ENCODE measurements at regions not wholly inside any gene's neighbourhood (a gene's known extent, or its start where the extent isn't known, plus 50 kb on each side); places are given as distances from the start of the nearest gene placed in this dataset.

- intact Hi-C loops (cut with micrococcal nuclease), result no loop called here
- no peak overlapping the region for H3K4me2 ChIP-seq (ENCODE audit: insufficient read depth, low read length)
- no peaks in the 10 kb centered on the region for H3K27me3 ChIP-seq (ENCODE audit: control insufficient read depth in 2 of 2, insufficient read depth in 2 of 2, low read length in 2 of 2)
- ChIA-PET POLR2A (no interaction called here), CTCF (no interaction called here)
- no peaks in the 10 kb centered on the region for H3K9me1 ChIP-seq (replicated peaks; ENCODE audit: control insufficient read depth, extremely low read depth, insufficient read depth, low read length)
- dilution Hi-C loops (cut with MboI; ENCODE audit: extremely low pct_ligation_motif_present, low sequenced_read_pairs), result no loop called here
- H3K9me3 ChIP-seq (replicated peaks; ENCODE audit: control insufficient read depth, insufficient read depth, low read length), result no peaks in the 10 kb centered on the region
- H3K4me1 ChIP-seq (ENCODE audit: control insufficient read depth, extremely low read depth, insufficient read depth, low read length), result no peaks in the 10 kb centered on the region
- no peak overlapping the region for H2AFZ ChIP-seq (ENCODE audit: low read depth, low read length)
- no peak overlapping the region for H3K9ac ChIP-seq (replicated peaks; ENCODE audit: extremely low read depth, insufficient read depth, low read length)
- H3K79me2 ChIP-seq (ENCODE audit: control insufficient read depth, insufficient read depth, low read length), result no peaks in the 10 kb centered on the region
- FAIRE-seq, result no peak
- H3K36me3 ChIP-seq (ENCODE audit: control insufficient read depth in 2 of 2, extremely low read depth in 1 of 2, insufficient read depth in 2 of 2, low read length in 2 of 2), result no peaks in the 10 kb centered on the region
- no peak overlapping the region for H3K27ac ChIP-seq (ENCODE audit: insufficient read depth, low read depth, low read length)
- no peak overlapping the region for H3K4me3 ChIP-seq (replicated peaks in 1 of 3; ENCODE audit: insufficient read depth in 1 of 3, low read depth in 1 of 3, low read length in 3 of 3)
- TF ChIP-seq POLR2AphosphoS5 (IDR thresholded peaks at IDR 0.05; ENCODE audit: insufficient read depth, low read depth, low read length) (no peak), EZH2 (IDR thresholded peaks at IDR 0.05; ENCODE audit: borderline replicate concordance, low read depth, low read length, severe bottlenecking) (no peak), GATA2 (IDR thresholded peaks at IDR 0.05; ENCODE audit: insufficient read depth, insufficient read length, low read depth, low read length) (no peak), JUN (IDR thresholded peaks at IDR 0.05; ENCODE audit: borderline replicate concordance, insufficient read depth, insufficient read length, low read depth) (no peak), CTCF (IDR thresholded peaks at IDR 0.05; ENCODE audit: extremely low read depth in 1 of 2, insufficient read depth in 1 of 2, low read depth in 1 of 2, low read length in 2 of 2) (no peak), MYC (IDR thresholded peaks at IDR 0.05; ENCODE audit: low read depth, low read length) (no peak), POLR2A (IDR thresholded peaks at IDR 0.05; ENCODE audit: low read depth, low read length) (no peak), MAX (IDR thresholded peaks at IDR 0.05; ENCODE audit: insufficient read depth, insufficient read length) (no peak), FOS (IDR thresholded peaks at IDR 0.05; ENCODE audit: borderline replicate concordance, insufficient read depth, low read length) (no peak)
- no peaks in the 10 kb centered on the region for H4K20me1 ChIP-seq (replicated peaks; ENCODE audit: control insufficient read depth, extremely low read depth, insufficient read depth, low read length)
- no TSS peak for BruUV-seq (replicated peaks)
- no peak for DNase-seq (ENCODE audit: low read depth, low spot score)
These were observed 488.7 kb upstream of the SLC39A10 start for GRCh38 chr2:195168369-195168768.

Data from endothelial cell of umbilical vein (primary cell).